ENCODE measurements at regions not wholly inside any gene's neighbourhood (a gene's known extent, or its start where the extent isn't known, plus 50 kb on each side); places are given as distances from the start of the nearest gene placed in this dataset.

DNA sequence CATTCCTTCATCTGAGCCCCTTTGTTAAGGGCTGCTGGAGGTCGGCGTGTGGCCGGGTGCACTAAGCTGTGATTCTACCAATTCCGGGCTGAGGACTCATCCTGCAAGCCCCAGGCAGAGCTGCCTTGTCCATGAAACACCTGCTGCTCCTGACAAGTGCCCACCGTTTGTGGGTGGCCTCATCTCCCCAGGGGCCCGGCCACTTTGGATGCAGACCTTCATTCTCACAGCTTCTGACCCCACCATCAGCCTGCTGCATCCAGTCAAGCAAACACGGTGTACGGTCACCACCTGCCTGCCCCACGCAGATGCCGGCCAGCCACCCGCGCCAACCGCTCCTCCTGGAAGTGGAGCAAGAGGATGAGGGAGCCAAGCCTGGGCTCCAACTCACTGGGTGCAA, 382.7 kb downstream of the THBS2 start:
- no peaks in the 10 kb centered on the region for H3K9me3 ChIP-seq (ENCODE audit: control insufficient read depth, low read length)
- H3K4me1 ChIP-seq (ENCODE audit: control insufficient read depth, insufficient read depth, low read length), result no peaks in the 10 kb centered on the region
- intact Hi-C loops (cut with DNase I), result no loop called here
- H3K27me3 ChIP-seq (ENCODE audit: control insufficient read depth, insufficient read depth), result no peaks in the 10 kb centered on the region
- no peak overlapping the region for H3K27ac ChIP-seq (ENCODE audit: low read length)
- 72% methylated on average over 13 of the region's 13 CpGs for WGBS
- DNase-seq, result no peak
- no peak for ATAC-seq
- no peak overlapping the region for H3K4me3 ChIP-seq (ENCODE audit: low read length)

DNA sequence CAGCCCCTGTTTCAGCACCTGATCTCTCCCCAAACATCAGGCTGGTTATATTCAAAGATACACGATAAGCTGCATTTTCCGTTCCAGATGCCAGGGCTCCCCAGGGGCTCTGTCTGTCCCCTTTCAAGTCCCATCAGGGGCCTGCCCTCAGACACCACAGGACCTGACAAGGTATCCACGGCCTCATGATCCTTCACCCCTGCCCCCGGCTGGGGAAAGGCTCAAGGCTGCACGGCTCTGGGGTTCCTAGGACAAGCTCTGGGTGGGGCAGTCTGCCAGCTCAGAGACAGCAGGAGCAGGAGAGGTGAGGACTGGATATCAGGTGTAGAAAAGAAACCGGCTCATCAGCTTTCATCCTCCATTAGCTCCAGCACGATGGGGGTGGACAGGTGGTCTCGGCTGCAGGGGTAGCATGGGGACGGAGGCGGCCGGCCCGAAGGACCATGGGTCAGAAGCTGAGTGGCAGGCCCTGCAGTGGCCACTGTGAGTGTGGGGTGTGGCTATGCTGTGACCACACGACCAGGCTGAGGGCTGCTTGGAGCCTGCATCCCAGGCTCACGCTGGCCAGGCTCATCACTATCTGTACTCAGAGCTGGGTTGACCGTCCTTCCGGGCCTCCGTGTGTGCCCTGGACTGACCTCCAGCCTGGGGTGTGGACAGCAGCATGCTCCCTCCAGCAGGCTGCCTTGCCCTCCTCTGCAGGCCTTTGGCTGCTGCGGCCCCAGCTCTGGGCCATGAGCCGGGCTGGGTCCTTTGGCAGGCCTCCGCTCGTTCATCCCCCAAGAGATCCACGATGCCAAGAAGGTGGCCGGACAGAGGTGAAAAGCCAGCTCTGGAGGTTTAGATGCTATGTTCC, 386.2 kb downstream of the THBS2 start:
- Histone ChIP-seq H3K9me3 (ENCODE audit: control insufficient read depth, low read length) (no peaks in the 10 kb centered on the region), H3K4me3 (ENCODE audit: low read length) (no peak overlapping the region), H3K27me3 (ENCODE audit: control insufficient read depth, insufficient read depth) (no peaks in the 10 kb centered on the region), H3K27ac (ENCODE audit: low read length) (no peak overlapping the region), H3K4me1 (ENCODE audit: control insufficient read depth, insufficient read depth, low read length) (no peaks in the 10 kb centered on the region)
- intact Hi-C loops (cut with DNase I), result no loop called here
- DNase-seq (no peak), ATAC-seq (peak in 1 of 2 donors; percentile 40)
- 71% methylated on average over 23 of the region's 23 CpGs for WGBS

DNA sequence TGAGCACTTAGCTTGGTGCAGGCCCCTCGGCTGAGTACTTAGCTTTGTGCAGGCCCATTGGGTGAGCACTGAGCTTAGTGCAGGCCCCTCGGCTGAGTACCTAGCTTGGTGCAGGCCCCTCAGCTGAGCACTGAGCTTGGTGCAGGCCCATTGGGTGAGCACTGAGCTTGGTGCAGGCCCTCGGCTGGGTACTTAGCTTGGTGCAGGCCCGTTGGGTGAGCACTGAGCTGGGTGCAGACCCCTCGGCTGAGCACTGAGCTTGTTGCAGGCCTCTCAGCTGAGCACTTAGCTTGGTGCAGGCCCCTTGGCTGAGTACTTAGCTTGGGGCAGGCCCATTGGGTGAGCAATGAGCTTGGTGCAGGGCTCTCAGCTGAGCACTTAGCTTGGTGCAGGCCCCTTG, 387.1 kb downstream of the THBS2 start:
- Histone ChIP-seq H3K27ac (ENCODE audit: low read length) (no peak overlapping the region), H3K4me3 (ENCODE audit: low read length) (no peak overlapping the region), H3K9me3 (ENCODE audit: control insufficient read depth, low read length) (no peaks in the 10 kb centered on the region), H3K27me3 (ENCODE audit: control insufficient read depth, insufficient read depth) (no peaks in the 10 kb centered on the region), H3K4me1 (ENCODE audit: control insufficient read depth, insufficient read depth, low read length) (no peaks in the 10 kb centered on the region)
- WGBS, result 89% methylated on average over 5 of the region's 5 CpGs
- DNase-seq (no peak), ATAC-seq (peak in 1 of 2 donors; percentile 57)
- intact Hi-C loops (cut with DNase I), result no loop called here

DNA sequence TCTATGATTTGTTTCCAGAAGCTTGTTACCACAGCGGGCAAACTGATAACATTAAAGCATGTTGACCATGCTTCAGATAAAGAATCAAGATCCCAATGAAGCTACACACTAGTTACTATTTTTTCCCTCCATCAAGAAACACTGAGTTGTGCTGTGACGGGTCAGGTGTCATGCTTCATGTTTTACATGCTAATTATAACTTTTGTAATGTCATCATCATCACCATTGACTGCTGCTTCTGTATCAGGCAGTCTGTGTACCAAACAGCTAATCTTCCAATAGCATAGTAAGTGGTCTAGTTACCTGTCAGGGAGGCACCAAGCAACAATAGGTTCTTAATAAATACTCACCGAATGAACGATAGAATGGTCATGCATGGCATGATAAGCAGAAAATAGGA, 388.1 kb downstream of the THBS2 start:
- 70% methylated on average over 4 of the region's 4 CpGs for WGBS
- ATAC-seq, result no peak
- intact Hi-C loops (cut with DNase I), result no loop called here
- Histone ChIP-seq H3K27me3 (ENCODE audit: control insufficient read depth, insufficient read depth) (no peaks in the 10 kb centered on the region), H3K9me3 (ENCODE audit: control insufficient read depth, low read length) (no peaks in the 10 kb centered on the region), H3K4me1 (ENCODE audit: control insufficient read depth, insufficient read depth, low read length) (no peaks in the 10 kb centered on the region), H3K4me3 (ENCODE audit: low read length) (no peak overlapping the region), H3K27ac (ENCODE audit: low read length) (no peak overlapping the region)
- no peak for DNase-seq

DNA sequence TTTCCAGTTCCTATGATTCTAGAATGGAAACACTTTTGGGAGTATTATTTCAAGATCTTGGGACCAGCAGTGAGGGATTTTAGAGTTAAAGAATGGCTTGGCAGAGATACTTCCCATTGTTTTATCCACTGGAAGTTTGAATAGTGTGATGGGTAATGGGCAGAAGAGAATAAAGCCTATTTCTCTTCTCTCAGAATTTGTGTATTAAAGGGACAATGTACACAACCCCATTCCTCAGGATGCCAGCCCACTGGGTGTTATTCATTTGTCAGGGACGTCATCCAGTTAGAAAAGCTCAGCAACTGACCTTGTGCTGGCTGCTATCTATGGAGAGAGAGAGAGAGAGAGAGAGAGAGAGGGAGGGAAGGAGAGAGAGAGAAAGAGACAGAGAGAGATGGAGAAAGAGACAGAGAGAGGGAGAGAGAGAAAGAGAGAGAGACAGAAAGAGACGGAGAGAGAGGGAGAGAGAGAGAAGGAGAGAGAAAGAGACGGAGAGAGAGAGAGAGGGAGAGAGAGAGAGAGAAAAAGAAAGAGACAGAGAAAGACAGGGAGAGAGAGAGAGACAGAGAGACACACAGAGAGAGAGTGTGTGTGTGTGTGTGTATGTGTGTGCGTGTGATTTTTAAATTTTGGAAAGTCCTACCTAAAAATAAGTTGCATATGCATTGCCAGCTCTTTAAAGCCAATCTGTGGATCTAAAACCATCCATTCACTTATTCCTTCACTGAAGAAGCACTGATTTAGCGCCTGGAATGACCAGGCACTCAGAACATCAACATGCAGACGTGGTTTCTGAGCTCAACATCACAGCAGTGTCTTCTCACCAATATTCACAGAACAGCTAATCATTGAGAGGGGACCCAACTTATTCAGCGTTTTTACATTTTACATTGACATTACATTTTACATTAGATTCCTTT, 388.8 kb downstream of the THBS2 start:
- Histone ChIP-seq H3K4me1 (ENCODE audit: control insufficient read depth, insufficient read depth, low read length) (no peaks in the 10 kb centered on the region), H3K9me3 (ENCODE audit: control insufficient read depth, low read length) (no peaks in the 10 kb centered on the region), H3K27me3 (ENCODE audit: control insufficient read depth, insufficient read depth) (no peaks in the 10 kb centered on the region), H3K4me3 (ENCODE audit: low read length) (no peak overlapping the region), H3K27ac (ENCODE audit: low read length) (no peak overlapping the region)
- intact Hi-C loops (cut with DNase I), result no loop called here
- no peak for ATAC-seq
- WGBS, result 77% methylated on average over 7 of the region's 7 CpGs
- DNase-seq, result no peak

DNA sequence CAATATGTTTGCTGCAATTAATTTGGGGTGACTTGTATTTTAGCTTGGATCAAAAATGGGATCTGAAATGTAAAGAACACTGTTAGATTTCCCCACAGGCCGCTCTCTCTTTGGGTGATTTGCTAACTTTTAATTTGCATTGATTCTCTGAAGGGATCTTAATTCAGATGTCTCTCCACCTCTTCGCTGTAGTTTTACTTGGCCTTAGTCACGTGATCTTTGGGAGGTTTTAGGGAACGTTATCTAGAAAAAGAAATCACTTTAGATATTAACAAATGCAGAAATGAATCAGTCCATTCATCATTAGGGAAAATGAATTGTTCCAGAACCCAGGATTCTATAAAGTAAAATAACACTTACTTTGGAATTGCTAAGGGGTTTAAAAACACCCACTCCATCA, 390.2 kb downstream of the THBS2 start:
- intact Hi-C loops (cut with DNase I), result no loop called here
- no peak overlapping the region for H3K27ac ChIP-seq (ENCODE audit: low read length)
- 86% methylated on average over 4 of the region's 4 CpGs for WGBS
- ATAC-seq, result no peak
- no peaks in the 10 kb centered on the region for H3K27me3 ChIP-seq (ENCODE audit: control insufficient read depth, insufficient read depth)
- no peak overlapping the region for H3K4me3 ChIP-seq (ENCODE audit: low read length)
- DNase-seq, result no peak
- H3K4me1 ChIP-seq (ENCODE audit: control insufficient read depth, insufficient read depth, low read length), result no peaks in the 10 kb centered on the region
- H3K9me3 ChIP-seq (ENCODE audit: control insufficient read depth, low read length), result no peaks in the 10 kb centered on the region

DNA sequence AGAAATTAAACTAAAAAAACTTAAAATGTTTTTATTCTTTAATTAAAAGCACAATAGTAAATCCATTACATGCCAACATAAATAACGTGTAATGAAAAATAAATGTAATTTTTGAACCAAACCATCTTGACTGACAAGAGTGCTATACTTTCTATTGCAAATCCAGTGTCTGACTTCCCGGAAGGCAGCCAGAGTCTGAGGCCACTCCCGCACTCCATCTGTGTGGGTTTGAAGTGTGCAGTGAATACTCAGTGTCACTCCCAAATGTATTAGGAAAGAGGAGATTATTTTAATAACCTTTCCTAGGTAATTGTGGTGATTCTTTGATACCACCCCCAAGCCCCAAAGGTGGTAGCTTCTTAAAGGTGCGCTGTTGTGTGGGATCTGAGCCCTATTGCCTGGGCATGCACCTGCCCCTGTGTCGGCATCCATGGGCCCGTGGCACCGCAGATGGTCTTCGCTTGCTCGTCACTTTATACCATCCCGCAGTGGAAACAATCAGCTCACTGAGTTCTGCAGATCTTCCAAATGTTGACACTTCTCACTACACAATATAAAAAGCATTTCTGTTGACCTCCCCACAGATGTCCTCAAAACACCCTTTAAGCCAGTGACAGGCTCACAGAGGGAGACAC, 391.2 kb downstream of the THBS2 start:
- Histone ChIP-seq H3K4me3 (ENCODE audit: low read length) (no peak overlapping the region), H3K27ac (ENCODE audit: low read length) (no peak overlapping the region), H3K4me1 (ENCODE audit: control insufficient read depth, insufficient read depth, low read length) (no peaks in the 10 kb centered on the region), H3K27me3 (ENCODE audit: control insufficient read depth, insufficient read depth) (no peaks in the 10 kb centered on the region), H3K9me3 (ENCODE audit: control insufficient read depth, low read length) (no peaks in the 10 kb centered on the region)
- intact Hi-C loops (cut with DNase I), result no loop called here
- no peak for DNase-seq
- 93% methylated on average over 10 of the region's 10 CpGs for WGBS
- ATAC-seq, result no peak

DNA sequence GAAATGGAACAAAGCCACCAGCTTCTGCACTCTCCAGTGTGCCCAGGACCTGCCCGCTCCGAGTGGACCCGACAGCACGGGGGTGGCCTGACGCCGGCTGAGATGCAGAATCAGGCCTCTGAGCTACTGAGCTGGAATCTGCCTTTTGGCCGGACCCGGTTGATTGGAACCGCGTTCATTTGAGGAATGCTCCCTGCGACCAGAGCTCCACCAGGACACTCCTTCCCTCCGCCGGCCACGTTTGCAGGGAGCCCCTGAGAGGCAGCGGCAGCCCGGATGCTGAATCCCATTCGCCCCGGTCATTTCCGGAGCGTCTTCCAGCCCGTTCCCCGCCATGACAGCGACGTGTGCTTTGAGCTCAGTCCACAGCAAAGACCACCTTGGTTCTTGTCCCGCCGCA, 392.7 kb downstream of the THBS2 start:
- Histone ChIP-seq H3K27me3 (ENCODE audit: control insufficient read depth, insufficient read depth) (no peaks in the 10 kb centered on the region), H3K27ac (ENCODE audit: low read length) (no peak overlapping the region), H3K4me3 (ENCODE audit: low read length) (no peak overlapping the region), H3K9me3 (ENCODE audit: control insufficient read depth, low read length) (no peaks in the 10 kb centered on the region), H3K4me1 (ENCODE audit: control insufficient read depth, insufficient read depth, low read length) (no peaks in the 10 kb centered on the region)
- DNase-seq (no peak), ATAC-seq (no peak)
- 92% methylated on average over 26 of the region's 26 CpGs for whole genome bisulfite sequencing
- intact Hi-C loops (cut with DNase I), result no loop called here

DNA sequence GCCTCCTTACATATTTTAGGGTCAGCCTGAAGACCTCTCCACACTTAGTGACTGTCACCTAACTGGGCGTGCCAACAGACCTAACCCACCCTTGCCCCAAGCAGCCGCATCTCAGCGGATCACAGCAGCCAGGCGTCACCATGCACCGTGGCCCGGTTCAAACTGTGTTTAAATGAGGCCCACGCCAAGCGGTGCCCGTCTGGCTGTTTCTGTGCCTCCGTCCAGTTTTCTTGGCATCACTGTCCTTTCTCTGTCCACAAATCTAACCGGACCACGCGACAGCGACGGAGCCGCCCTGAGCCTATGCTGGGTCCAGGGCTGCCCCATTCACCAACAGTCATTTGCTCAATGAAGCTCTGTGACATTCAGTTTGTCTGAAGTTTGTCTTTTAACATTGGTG, 393.3 kb downstream of the THBS2 start:
- DNase-seq (no peak), ATAC-seq (no peak)
- Histone ChIP-seq H3K4me3 (ENCODE audit: low read length) (no peak overlapping the region), H3K4me1 (ENCODE audit: control insufficient read depth, insufficient read depth, low read length) (no peaks in the 10 kb centered on the region), H3K27ac (ENCODE audit: low read length) (no peak overlapping the region), H3K27me3 (ENCODE audit: control insufficient read depth, insufficient read depth) (no peaks in the 10 kb centered on the region), H3K9me3 (ENCODE audit: control insufficient read depth, low read length) (no peaks in the 10 kb centered on the region)
- intact Hi-C loops (cut with DNase I), result no loop called here
- WGBS, result 95% methylated on average over 16 of the region's 16 CpGs

DNA sequence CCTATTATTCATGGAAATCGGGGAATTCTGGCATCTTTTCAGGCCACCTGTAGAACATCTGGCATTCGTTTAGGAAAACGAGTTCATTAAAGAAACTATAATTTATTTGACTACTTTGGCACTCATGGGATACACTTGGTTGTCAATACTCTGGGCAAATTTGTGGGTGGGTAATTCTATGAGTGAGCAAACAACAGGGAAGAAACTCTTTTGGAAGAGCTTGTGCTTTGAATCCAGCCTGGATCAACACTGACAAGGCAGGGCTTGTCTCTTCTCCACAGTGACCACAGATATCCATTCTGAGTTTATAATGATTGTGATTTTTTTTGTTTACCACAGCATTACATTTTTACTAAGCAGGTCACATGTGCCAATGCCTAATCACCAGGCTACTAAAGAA, 394.7 kb downstream of the THBS2 start:
- DNase-seq, result no peak
- no peaks in the 10 kb centered on the region for H3K9me3 ChIP-seq (ENCODE audit: control insufficient read depth, low read length)
- no peak for ATAC-seq
- no peaks in the 10 kb centered on the region for H3K4me1 ChIP-seq (ENCODE audit: control insufficient read depth, insufficient read depth, low read length)
- no peaks in the 10 kb centered on the region for H3K27me3 ChIP-seq (ENCODE audit: control insufficient read depth, insufficient read depth)
- no peak overlapping the region for H3K27ac ChIP-seq (ENCODE audit: low read length)
- intact Hi-C loops (cut with DNase I), result no loop called here
- WGBS, result 42% methylated on average over 3 of the region's 3 CpGs
- no peak overlapping the region for H3K4me3 ChIP-seq (ENCODE audit: low read length)

DNA sequence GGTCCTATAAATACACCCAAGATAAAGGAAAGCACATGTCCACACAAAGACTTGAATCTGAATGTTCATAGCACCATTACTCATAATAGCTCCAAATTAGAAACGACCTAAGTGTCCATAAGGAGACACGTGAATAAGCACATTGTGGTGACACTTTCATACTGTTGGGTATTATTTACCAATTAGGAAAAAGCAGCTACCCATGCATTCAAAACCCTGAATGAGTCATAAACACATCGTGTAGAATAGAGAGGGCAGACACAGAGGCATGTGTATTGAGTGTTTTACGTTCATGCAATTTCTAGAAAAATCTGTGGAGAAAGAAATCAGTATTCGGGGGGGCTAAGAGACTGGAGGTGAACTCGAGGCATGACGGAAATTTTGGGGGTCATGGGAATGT, 396.7 kb downstream of the THBS2 start:
- Histone ChIP-seq H3K9me3 (ENCODE audit: control insufficient read depth, low read length) (no peaks in the 10 kb centered on the region), H3K27ac (ENCODE audit: low read length) (no peak overlapping the region), H3K27me3 (ENCODE audit: control insufficient read depth, insufficient read depth) (no peaks in the 10 kb centered on the region), H3K4me3 (ENCODE audit: low read length) (no peak overlapping the region), H3K4me1 (ENCODE audit: control insufficient read depth, insufficient read depth, low read length) (no peaks in the 10 kb centered on the region)
- ATAC-seq, result no peak
- intact Hi-C loops (cut with DNase I), result no loop called here
- no peak for DNase-seq
- 69% methylated on average over 7 of the region's 7 CpGs for WGBS
